ENCODE measurements at regions not wholly inside any gene's neighbourhood (a gene's known extent, or its start where the extent isn't known, plus 50 kb on each side); places are given as distances from the start of the nearest gene placed in this dataset.
"Not testable (repeated sequence)": the region's sequence is repeated elsewhere in the genome, so short reads cannot be mapped to it uniquely, and the experiment has no call there.

GRCh38 chr2:138271467-138271866, 230.1 kb upstream of the SPOPL start:
- no peak for DNase-seq (ENCODE audit: low read depth)

GRCh38 chr2:138272524-138273195, 228.9 kb upstream of the SPOPL start:
- DNase-seq (ENCODE audit: low read depth), result no peak

- DNase-seq (ENCODE audit: low read depth), result not testable (repeated sequence)
Observed at GRCh38 chr2:138273280-138273679, 228.3 kb upstream of the SPOPL start.

GRCh38 chr2:138274421-138275291, 226.9 kb upstream of the SPOPL start:
- DNase-seq (ENCODE audit: low read depth), result no peak

DNA sequence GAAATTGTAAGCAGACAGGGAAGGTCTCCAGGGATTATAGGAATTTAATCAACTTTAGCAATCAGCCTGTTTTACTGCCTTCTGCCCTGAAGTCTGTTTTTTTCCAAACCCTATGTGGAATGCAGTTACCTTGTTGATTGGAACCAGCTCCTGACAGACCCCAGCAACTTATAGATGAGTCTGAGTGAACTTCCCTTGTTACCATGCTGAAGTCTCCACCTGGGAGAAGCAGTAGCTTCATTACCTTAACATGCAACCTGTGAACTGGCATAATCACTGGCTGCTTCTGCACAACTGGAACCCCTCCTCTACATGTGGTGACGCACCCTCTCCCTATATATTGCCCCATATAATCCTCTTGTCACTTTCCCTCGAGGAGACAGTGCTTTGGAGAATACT, 226.3 kb upstream of the SPOPL start:
- DNase-seq (ENCODE audit: low read depth), result no peak

DNA sequence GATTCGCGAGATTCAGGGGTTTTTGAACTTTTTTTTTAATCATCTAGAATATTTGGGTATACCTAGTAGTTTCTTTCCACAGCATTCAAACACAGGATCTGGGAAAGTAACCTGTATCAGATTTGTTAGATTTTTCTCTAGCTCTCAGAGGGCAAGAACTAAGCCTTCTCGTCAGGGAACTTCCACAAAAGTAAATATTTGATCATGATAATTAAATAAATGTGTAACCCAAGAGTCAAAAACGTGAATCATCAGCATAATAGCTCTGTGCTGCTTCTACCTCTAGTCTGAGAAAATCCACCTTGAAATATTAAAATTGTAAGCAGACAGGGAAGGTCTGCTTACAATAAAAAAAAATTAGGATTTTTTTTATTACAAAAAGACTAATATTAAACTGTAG, 225.7 kb upstream of the SPOPL start:
- no peak for DNase-seq (ENCODE audit: low read depth)

DNA sequence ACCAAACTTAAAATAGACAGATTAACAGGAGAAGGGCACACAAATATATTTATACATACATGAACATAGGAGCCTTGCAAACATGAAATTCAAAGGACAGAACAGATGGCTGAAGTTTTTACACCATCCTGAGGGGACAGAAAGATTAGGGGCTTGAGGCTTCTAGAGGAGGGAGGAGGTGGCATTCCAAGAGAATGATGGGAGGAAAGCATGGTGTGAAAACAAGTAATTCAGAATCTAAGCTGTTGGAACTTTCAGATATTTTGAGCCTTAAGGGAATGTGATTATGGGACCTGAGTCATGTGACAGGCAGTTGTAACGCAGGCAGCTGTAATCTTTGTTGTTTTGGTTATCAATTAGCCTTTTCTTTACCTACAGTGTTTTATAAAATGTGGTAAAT, 225.2 kb upstream of the SPOPL start:
- no peak for DNase-seq (ENCODE audit: low read depth)

- no peak for DNase-seq (ENCODE audit: low read depth)
Observed at GRCh38 chr2:138277062-138277461, 224.5 kb upstream of the SPOPL start.

DNA sequence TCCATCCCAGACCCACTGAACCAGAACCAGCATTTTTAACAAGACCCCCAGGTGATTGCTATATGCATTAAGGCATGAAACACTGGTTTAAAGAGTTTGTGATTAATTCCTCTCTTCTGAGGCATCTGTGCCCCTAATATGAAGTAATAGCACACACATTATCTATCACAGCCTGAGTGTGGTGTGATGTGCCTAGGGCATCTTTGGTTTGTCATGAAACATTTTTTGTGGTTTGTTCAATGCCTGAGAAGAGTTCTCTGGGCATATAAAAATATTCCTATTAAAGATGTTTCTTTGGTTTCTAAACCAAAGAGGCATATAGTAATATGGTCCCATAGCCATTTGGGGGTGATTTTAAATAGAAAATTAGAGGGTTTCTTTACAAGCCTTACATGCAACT, 221.7 kb upstream of the SPOPL start:
- no peak for DNase-seq (ENCODE audit: low read depth)

DNA sequence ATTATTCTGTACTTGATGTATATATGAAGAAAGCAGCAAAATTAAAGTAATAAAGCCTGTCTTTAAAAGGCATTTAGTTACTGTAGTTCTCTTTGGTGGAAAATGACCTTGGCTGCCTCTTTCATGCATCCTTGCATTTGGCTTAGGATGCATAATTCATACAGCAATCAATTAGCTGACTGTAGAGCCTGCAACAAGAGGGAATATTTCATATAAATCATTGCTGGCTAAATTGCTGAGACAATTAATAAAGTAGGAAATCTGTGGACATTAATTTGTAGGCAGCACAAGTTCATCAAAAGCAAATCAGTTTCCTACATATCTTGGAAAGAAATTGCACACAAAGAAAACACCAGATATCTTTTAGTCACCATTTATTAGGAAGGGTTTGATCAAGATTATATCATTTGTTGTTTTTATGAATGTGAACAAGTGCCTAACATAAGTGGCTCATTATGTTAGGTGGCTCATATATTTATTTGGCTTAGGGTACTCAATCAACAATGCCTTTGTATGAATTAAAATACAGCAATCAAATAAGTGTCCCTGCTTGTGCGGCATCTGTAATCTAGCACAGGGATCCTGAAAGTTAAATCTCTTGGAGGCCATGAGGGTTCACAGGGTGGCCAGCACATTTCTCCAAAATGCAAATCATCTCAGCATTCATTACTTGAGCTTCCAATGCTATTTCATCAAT, 220.4 kb upstream of the SPOPL start:
- no peak for DNase-seq (ENCODE audit: low read depth)

DNA sequence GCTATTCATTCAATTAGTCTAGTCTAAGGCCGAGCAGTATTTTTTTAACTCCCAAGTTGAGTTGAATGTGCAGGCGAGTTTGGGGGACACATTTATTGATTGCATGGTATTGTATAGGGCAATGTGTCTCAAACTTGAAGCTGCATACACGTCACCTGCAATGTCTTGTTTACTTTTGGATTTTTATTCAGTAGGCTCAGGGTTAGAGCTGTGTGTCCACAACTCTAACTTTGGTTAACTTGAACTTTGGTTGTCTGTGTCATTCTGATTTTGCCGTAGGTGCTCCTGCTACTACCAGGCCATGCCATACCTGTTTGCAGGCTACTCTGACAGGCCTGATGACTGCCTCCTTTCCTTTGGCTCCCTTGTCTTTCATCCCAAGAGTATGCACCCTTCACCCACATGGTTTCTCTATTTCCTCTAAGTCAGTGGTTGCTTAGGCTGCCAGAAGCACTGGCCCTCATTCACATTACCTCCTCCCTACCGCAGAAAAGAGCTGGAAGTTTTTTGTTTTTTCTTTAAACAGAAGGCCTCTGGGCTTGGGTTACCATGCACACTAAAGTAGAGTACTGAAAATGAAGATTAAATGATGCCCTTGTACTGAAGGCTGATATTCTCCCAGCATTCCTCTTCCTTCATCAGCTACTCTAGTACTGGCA, 219.4 kb upstream of the SPOPL start:
- DNase-seq (ENCODE audit: low read depth), result no peak

DNA sequence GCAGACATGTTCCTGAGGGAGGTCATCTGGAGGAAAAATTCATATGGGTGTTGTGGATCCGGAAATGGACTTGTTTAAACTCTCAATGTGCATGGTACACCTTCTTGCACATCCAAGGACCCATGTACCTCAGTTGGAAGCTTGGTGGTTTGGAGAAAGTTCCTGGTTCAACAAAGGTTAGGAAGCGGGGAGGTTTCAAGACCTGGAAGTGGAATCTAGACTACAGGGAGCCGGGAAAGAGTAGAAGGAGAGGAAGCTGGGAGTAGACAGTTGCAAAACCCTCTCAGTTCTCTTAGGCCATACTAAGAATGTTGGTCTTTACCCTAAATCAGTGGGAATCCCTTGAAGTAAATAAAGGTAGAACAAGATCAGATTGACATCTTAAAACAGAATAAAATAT, 209.8 kb upstream of the SPOPL start:
- DNase-seq (ENCODE audit: low read depth), result no peak

DNA sequence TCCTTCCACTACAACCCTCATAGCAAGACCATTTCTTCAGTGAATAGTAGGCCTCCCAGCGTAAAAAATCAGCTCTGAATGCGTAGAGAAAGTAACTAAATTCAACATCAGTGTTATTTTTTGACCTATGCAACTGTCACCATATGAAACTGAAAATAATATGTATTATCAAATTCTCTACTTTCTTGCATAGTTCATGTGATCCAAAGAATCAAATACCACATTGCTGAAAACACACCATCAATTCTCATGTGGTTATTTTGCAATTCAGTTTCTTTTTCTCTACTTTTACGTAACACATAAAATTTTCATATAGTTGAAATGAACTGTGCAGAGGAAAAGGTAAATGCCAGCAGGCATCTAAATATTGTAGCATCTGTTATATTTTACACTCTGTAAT, 208.5 kb upstream of the SPOPL start:
- DNase-seq (ENCODE audit: low read depth), result no peak

- no peak for DNase-seq (ENCODE audit: low read depth)
Observed at GRCh38 chr2:138293549-138293948, 208.0 kb upstream of the SPOPL start.

GRCh38 chr2:138294451-138294850, 207.1 kb upstream of the SPOPL start:
- DNase-seq (ENCODE audit: low read depth), result no peak

DNA sequence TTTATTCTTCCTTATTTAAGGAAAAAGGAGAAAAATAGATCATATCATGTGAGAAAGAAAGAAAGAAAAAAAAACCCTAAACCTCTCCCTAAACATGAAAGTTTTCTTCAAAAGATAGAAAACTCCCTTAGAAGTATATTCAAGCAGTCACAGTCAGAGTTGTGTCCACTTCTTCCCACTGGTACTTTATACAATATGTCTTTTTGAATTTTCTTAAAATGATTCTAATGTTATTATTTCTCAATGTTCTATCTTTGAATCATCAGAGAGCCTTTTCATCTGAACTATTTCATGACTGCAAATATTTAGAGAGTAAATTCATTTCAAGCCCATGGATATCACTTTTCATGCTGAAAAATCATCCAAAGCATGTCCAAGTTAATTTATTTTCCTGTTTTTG, 205.2 kb upstream of the SPOPL start:
- no peak for DNase-seq (ENCODE audit: low read depth)

DNA sequence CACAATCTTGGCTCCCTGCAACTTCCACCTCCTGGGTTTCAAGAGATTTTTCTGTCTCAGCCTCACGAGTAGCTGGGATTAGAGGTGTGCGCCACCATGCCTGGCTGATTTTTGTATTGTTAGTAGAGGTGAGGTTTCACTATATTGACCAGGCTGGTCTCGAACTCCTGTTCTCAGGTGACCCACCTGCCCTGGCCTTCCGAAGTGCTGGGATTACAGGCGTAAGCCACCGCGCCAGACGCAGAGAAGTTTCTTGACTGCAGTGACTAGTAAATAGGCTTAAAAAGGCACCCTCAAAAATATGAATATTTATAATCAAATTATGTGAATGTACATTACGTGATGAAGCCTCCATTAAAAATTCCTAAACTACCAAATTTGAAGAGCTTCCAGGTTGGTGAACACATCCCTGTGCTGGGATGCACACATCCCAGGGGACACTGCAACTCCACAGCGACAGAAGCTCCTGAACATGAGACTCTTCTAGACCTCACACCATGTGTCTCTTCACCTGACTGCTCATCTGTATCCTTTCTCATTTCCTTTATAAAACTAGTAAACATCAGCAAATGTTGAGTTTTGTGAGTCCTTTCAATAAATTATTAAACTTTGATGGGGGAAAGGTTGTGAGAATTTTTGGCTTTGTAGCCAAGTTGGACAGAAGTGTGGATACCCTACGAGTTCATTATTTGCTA, 203.3 kb upstream of the SPOPL start:
- DNase-seq (ENCODE audit: low read depth), result no peak

- DNase-seq (ENCODE audit: low read depth), result no peak
Observed at GRCh38 chr2:138298900-138299299, 202.7 kb upstream of the SPOPL start.

DNA sequence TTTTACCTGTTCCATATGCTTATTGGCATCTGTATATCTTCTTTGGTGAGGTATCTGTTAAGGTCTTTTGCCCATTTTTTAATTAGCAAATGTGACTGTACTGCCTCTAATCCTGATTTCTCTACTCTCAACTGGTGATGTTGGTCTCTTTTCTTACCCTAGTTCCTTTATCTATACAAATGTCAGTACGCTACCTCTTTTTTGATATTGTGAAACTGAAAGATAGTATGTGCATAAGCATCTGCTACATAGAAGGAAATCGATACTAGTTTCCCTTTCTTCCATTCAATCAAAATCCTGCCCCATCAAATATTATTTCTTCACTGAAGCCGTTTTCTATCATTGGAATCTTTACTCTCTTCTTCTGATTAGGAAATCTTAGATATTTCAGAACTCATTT, 194.9 kb upstream of the SPOPL start:
- no peak for DNase-seq (ENCODE audit: low read depth)

DNA sequence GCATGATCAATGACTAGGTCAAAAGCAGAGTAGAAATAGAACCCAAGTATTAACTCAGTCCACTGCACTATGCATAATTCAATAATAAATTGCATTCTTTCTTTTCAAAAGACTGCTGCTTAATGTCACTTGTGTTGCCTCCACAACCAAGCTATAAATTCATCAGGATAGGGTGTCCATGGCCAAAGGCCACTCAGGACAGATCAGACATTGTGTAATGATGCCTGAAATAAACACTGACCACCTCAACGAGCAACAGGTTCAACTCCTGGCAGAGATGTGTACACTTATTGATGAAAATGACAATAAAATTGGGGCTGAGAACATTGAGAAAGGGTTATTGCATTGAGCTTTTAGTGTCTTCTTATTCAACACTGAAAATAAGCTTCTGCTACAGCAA, 194.5 kb upstream of the SPOPL start:
- no peak for DNase-seq (ENCODE audit: low read depth)

- no peak for DNase-seq (ENCODE audit: low read depth)
Observed at GRCh38 chr2:138309760-138310159, 191.8 kb upstream of the SPOPL start.

GRCh38 chr2:138312061-138312460, 189.5 kb upstream of the SPOPL start:
- DNase-seq (ENCODE audit: low read depth), result no peak
